NAMALWA (cell line): ENCODE measurements at regions not wholly inside any gene's neighbourhood (a gene's known extent, or its start where the extent isn't known, plus 50 kb on each side); places are given as distances from the start of the nearest gene placed in this dataset.
A peak's percentile ranks its signal among the peaks of the same experiment; 100 is the strongest.
"Not testable (repeated sequence)": the region's sequence is repeated elsewhere in the genome, so short reads cannot be mapped to it uniquely, and the experiment has no call there.

Source experiments
- DNase-seq: peaks from one replicate; pipeline ENCODE4 v3.0.0-alpha.2; 2015; ENCODE audit warnings: low spot score

DNA sequence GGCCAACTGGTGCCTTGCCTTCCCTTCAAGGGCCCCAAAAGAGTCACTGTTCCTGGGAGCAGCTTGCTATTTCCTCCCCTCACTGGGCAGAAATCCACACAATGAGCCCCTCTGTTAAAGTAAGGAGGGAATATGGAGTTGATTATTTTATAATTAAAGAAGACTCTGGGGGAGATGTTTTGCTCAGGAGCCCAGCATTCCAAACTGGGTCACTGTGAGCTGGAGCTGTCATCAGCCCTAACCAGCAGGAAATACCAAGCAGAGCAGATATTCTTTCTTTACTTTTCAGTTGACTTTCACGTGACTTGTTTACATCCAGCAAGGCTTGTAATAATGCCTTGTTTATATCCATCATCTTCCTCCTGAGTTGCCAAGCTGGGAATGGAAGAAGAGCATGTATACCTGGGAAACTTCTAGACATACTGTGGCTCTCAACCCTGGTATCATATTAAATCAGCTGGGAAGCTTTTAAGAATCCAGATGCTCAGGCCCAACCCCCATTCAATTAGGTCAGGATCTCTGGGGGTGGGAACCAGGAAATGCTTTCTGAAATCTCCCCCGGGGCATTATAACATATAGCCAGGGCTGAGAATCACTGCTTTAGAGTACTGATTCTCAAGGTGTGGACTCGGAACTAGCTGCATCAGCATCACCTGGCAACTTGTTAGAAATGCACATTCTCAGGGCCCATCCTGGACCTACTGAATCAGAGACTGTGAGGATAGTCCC is 175.6 kb upstream of the MYLIP start:
- DNase-seq, result no peak

GRCh38 chr6:15952231-15953151 is 176.4 kb upstream of the MYLIP start:
- DNase-seq, result no peak

DNA sequence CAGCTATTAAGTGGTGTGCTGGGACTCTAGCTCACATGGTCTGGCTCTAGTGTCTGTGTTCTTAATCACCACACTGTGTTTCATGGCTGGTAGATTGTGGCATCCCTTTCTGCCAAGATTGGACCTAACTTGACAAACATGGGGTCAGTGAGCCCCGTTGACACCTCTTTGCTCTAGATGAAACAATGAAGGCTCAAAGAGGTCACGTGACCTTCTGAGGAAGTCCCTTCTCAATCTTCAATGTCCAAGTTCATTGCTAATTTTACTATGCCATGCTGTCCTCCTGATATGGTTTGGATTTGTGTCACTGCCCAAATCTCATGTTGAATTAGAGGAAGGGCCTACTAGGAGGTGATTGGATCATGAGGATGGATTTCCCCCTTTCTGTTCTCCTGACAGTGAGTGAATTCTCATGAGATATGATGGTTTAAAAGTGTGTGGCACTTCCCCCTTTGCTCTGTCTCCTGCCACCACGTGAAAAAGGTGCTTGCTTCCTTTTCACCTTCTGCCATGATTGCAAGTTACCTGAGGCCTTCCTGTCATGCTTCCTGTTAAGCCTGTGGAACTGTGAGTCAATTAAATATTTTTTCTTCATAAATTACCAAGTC is 177.8 kb upstream of the MYLIP start:
- no peak for DNase-seq

DNA sequence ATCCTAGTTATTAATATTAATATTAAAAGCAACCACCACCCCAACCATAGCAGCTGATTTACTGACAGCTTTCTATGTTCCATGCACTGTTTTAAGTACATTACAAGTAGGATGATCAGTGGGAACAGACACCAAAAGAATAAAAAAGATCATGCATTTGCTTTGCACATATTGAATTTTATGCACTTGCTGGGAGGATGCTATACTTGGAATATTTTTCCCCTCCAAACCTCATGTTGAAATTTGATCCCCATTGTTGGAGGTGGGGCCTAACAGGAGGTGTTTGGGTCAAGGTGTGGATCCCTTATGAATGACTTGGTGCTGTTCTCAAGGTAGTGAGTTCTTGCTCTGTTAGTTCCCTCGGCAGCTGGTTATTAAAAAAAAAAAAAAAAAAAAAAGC is 178.9 kb upstream of the MYLIP start:
- no peak for DNase-seq

- DNase-seq, result no peak
Observed at GRCh38 chr6:15948930-15949900, 179.7 kb upstream of the MYLIP start.

- DNase-seq, result no peak
Observed at GRCh38 chr6:15947923-15948322, 181.0 kb upstream of the MYLIP start.

GRCh38 chr6:15947436-15947835 is 181.4 kb upstream of the MYLIP start:
- DNase-seq, result no peak

- DNase-seq, result no peak
Observed at GRCh38 chr6:15946701-15947385, 182.0 kb upstream of the MYLIP start.

GRCh38 chr6:15945593-15946159 is 183.2 kb upstream of the MYLIP start:
- no peak for DNase-seq

GRCh38 chr6:15943423-15943822 is 185.5 kb upstream of the MYLIP start:
- no peak for DNase-seq

DNA sequence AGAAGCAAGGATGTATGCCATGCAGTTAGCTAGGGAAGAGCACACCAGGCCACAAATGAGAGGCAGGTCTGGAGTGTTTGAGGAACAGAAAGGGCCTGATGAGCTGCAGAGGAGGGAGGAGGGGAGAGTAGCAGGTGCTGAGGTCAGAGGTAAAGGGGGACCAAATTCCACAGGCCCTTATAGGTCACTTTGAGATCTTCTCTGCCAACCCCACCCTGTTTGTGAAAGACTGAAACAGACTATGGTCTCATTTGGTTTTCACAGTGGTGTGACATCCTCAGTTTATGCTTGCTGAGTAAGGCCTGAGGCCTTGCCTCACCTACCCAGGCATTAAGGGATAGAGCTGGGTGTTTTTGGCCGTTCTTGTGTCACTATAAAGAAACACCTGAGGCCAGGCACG is 187.7 kb upstream of the MYLIP start:
- no peak for DNase-seq

GRCh38 chr6:15938107-15938506 is 190.8 kb upstream of the MYLIP start:
- no peak for DNase-seq

DNA sequence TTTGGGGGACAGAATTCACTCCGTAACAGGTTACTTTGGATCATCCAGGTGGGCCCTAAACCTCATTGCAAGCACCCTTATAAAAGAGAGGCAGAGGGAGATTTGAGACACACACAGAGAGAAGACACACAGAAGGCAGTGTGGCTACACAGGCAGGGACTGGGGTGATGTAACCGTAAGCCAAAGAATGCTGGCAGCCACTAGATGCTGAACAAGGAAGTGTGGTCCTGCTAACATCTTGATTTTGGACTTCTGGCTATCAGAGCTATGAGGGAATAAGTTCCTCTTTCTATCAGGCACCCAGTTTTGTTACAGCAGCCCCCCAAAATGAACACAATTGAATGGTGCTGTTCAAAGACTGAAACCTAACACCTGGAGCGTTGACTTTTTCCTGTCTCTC is 191.3 kb upstream of the MYLIP start:
- no peak for DNase-seq

DNA sequence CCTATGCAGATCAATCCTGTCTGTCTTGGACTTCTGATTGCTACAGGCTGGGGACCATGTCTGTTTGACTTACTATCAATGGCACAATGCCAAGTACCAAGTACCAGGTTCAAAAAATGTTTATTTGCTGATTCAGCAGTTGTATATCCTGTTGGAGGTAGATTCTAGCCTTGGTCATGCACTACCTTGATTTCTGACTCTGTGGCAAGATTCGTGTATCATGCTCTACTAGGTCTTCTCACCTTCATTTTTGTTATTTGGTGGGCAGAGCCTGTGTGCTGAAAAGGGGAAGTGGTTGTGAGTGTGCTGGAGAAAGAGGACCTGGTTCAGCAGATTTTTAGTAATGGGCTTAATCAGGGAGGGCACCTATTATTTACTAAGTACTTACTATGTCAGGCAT is 192.4 kb upstream of the MYLIP start:
- DNase-seq, result peak; percentile 49

DNA sequence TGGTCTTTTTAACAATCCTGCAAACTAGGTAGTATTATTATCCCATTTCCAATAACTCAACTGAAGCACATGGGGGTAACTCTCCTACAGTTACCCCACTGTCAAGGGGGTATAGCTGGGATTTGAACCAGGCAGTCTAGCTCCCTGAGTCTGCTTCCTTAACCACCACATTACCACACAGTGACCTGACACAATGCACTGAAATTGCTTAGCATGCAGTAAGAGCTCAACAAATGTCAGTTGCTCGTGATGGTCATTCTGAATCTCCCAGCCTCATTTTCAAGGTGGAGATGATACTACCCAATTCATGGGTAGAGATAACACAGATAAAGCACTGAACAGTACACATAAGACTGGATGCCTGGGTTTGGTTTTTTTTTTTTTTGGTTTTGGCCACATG is 193.2 kb upstream of the MYLIP start:
- DNase-seq, result no peak

GRCh38 chr6:15931697-15932096 is 197.2 kb upstream of the MYLIP start:
- DNase-seq, result not testable (repeated sequence)

DNA sequence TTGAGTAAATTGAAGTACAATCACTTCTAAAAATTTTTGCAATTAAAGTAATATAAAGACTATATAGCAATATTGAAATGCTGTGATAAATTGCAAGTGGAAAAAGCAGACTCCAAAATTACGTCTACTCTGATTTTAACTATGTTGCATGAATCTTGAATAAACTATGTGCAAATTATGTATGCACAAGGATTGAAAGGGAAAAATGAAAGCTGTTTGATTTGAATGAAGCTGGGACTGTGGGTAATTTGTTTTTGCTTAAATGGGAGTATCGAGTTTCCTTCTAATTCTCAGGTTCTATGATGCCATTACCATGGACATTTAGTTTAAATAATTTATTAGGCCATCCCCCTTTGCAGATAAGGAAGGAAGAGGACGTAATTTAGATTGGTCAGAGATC is 198.7 kb upstream of the MYLIP start:
- no peak for DNase-seq

GRCh38 chr6:15929685-15930084 is 199.2 kb upstream of the MYLIP start:
- DNase-seq, result no peak

DNA sequence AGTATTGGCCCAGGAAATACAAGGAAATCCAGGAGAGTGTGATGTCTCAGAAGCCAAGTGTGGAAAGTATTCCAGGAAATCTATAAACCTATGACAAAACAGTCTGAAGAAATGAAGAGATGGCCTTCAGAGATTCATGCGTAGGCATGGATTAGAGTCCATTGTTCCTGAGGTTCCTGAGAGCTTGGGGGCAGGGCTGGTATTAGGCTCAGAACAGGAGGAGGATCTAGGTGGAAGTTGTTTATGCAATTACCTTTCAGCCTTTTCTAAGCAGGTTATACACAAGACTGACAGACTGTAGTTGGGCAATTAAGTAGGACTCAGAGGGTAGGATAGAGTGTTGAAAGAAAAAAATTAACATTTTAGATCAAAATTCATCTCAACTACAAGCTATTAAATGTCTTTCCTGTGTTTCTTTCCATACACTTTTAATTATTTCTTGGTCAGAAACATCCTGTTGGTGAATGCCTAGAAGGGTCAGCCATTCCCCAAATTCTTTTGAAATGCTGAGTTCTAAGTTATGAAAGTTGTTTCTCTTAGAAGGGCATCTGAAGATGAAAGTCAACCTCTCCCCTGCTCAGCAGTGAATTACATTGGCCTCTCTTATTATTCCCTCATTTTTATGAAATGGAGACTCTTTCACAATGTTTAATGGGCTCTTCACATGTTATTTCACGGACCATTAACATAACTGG is 201.2 kb upstream of the MYLIP start:
- DNase-seq, result no peak

GRCh38 chr6:15926256-15926655 is 202.6 kb upstream of the MYLIP start:
- no peak for DNase-seq
